GM18502 (cell line): ENCODE measurements at regions not wholly inside any gene's neighbourhood (a gene's known extent, or its start where the extent isn't known, plus 50 kb on each side); places are given as distances from the start of the nearest gene placed in this dataset.

Source experiments
- ATAC-seq: cut with Tn5 transposase; IDR thresholded peaks from one replicate; pipeline ENCODE4 v1.9.1; 2021; ENCODE audit warnings: mild to moderate bottlenecking; ENCODE audit not compliant: unreplicated experiment, poor library complexity

GRCh38 chr1:208864366-208864965 lies 620.3 kb upstream of the PLXNA2 start:
- ATAC-seq: no peak

- ATAC-seq: no peak
These were observed 622.3 kb upstream of the PLXNA2 start for GRCh38 chr1:208866386-208866955.

- no peak for ATAC-seq
These were observed 624.4 kb upstream of the PLXNA2 start for GRCh38 chr1:208868554-208868953.

- ATAC-seq: no peak
These were observed 630.7 kb upstream of the PLXNA2 start for GRCh38 chr1:208874915-208875314.

- ATAC-seq: no peak
These were observed 634.8 kb upstream of the PLXNA2 start for GRCh38 chr1:208879022-208879421.

GRCh38 chr1:208880433-208881100 lies 636.4 kb upstream of the PLXNA2 start:
- ATAC-seq: no peak

GRCh38 chr1:208885060-208885459 lies 640.9 kb upstream of the PLXNA2 start:
- no peak for ATAC-seq

- no peak for ATAC-seq
These were observed 641.5 kb upstream of the PLXNA2 start for GRCh38 chr1:208885650-208886049.

- no peak for ATAC-seq
These were observed 644.2 kb upstream of the PLXNA2 start for GRCh38 chr1:208888376-208888775.

- ATAC-seq: no peak
These were observed 648.0 kb upstream of the PLXNA2 start for GRCh38 chr1:208892147-208892546.

GRCh38 chr1:208893251-208893650 lies 649.1 kb upstream of the PLXNA2 start:
- ATAC-seq: no peak

GRCh38 chr1:208895181-208895580 lies 651.0 kb upstream of the PLXNA2 start:
- no peak for ATAC-seq

GRCh38 chr1:208895820-208896219 lies 651.6 kb upstream of the PLXNA2 start:
- no peak for ATAC-seq

GRCh38 chr1:208896768-208897167 lies 652.6 kb upstream of the PLXNA2 start:
- no peak for ATAC-seq

- no peak for ATAC-seq
These were observed 655.3 kb upstream of the PLXNA2 start for GRCh38 chr1:208899438-208899837.

- ATAC-seq: no peak
These were observed 659.2 kb upstream of the PLXNA2 start for GRCh38 chr1:208903251-208903905.

- no peak for ATAC-seq
These were observed 663.6 kb upstream of the PLXNA2 start for GRCh38 chr1:208907790-208908189.

- no peak for ATAC-seq
These were observed 665.1 kb upstream of the PLXNA2 start for GRCh38 chr1:208909011-208909984.

GRCh38 chr1:208910161-208910560 lies 666.0 kb upstream of the PLXNA2 start:
- ATAC-seq: no peak

GRCh38 chr1:208917281-208917680 lies 666.2 kb upstream of the CAMK1G start:
- ATAC-seq: no peak
